ENCODE measurements at regions not wholly inside any gene's neighbourhood (a gene's known extent, or its start where the extent isn't known, plus 50 kb on each side); places are given as distances from the start of the nearest gene placed in this dataset.

DNA sequence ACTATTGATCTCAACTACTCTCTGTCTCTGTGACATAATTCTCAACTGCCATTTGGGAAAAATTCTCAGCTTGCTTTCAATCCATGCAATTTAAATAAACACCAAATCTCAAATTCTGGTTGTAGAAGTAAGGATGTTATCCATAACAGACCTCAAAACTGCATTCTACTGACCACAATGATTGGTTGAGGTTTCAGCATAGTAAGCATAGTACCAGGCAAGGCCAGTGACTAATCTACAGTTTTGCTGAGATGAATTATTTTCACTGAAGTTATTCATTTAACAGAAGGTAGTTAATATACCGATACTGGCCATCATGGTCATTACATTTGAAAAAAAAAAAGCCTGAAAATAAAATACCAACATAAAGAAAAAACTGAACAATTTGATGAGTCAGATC lies 488.0 kb upstream of the CDH18 start:
- ChIA-PET POLR2A (no interaction called here), CTCF (ENCODE audit: low intra/inter-chr PET ratio, low total read pairs) (no interaction called here)
- no peak overlapping the region for H3K4me3 ChIP-seq (replicated peaks in 1 of 3; ENCODE audit: insufficient read depth in 1 of 3, low read depth in 2 of 3, low read length in 3 of 3)
- H3K9me3 ChIP-seq (ENCODE audit: low read length): peaks cover 22% of the 10 kb centered on the region
- no peaks in the 10 kb centered on the region; a peak in 1 of 5 replicates for H3K27me3 ChIP-seq (ENCODE audit: control insufficient read depth in 1 of 2, insufficient read depth in 2 of 2, low read length in 2 of 2)
- H3K9ac ChIP-seq (ENCODE audit: insufficient read depth, low read depth, low read length): no peak overlapping the region
- no TSS peak for BruUV-seq (replicated peaks)
- no peaks in the 10 kb centered on the region for H3K36me3 ChIP-seq (replicated peaks in 1 of 2; ENCODE audit: control insufficient read depth in 1 of 2, insufficient read depth in 2 of 2, low read length in 2 of 2)
- DNase-seq (ENCODE audit: low spot score) (no peak), ATAC-seq (no peak), FAIRE-seq (no peak)
- in situ Hi-C loops (cut with HindIII; ENCODE audit: extremely low pct_ligation_motif_present, low pct_unique_long_range_greater_than_20kb): no loop called here
- no peaks in the 10 kb centered on the region for H4K20me1 ChIP-seq (ENCODE audit: insufficient read depth, low read length)
- no peak overlapping the region for H3K27ac ChIP-seq (ENCODE audit: extremely low read length, insufficient read depth, low read length)
- no peak overlapping the region for H3K4me2 ChIP-seq (ENCODE audit: low read depth, low read length)
- no peaks in the 10 kb centered on the region for H3K79me2 ChIP-seq (ENCODE audit: insufficient read depth, low read length)
- WGBS (ENCODE audit: low lambda C conversion rate): 0% methylated on average over 1 of the region's 1 CpG
- no peak overlapping the region for H2AFZ ChIP-seq (ENCODE audit: low read length)
- intact Hi-C loops (cut with micrococcal nuclease; ENCODE audit: unreplicated experiment): no loop called here
- TF ChIP-seq ZNF546 (CRISPR knock-in tag; conservative IDR thresholded peaks at IDR 0.05) (no peak), CBX5 (CRISPR knock-in tag; IDR thresholded peaks at IDR 0.05; ENCODE audit: borderline replicate concordance) (no peak), ZFYVE20 (CRISPR knock-in tag; IDR thresholded peaks at IDR 0.05; ENCODE audit: borderline replicate concordance, low read depth) (no peak), MIER2 (CRISPR knock-in tag; IDR thresholded peaks at IDR 0.05) (no peak), GABPB1 (CRISPR knock-in tag; IDR thresholded peaks at IDR 0.05) (no peak), MXD4 (CRISPR knock-in tag; IDR thresholded peaks at IDR 0.05) (no peak), ZFP41 (CRISPR knock-in tag; IDR thresholded peaks at IDR 0.05; ENCODE audit: borderline replicate concordance) (no peak), HNF4A (CRISPR knock-in tag; IDR thresholded peaks at IDR 0.05) (no peak), SKI (IDR thresholded peaks at IDR 0.05; ENCODE audit: partially characterized antibody) (no peak), RXRA (CRISPR knock-in tag; IDR thresholded peaks at IDR 0.05) (no peak), ZFP1 (CRISPR knock-in tag; IDR thresholded peaks at IDR 0.05) (no peak), EED (CRISPR knock-in tag; IDR thresholded peaks at IDR 0.05) (no peak), IKZF4 (CRISPR knock-in tag; IDR thresholded peaks at IDR 0.05; ENCODE audit: borderline replicate concordance, low read depth, not compliant biosample characterization) (no peak), SALL1 (CRISPR knock-in tag; IDR thresholded peaks at IDR 0.05) (no peak), ATF3 (CRISPR knock-in tag; IDR thresholded peaks at IDR 0.05) (no peak), PHF8 (CRISPR knock-in tag; IDR thresholded peaks at IDR 0.05) (no peak), XBP1 (CRISPR knock-in tag; IDR thresholded peaks at IDR 0.05) (no peak)
- TF ChIP-seq, protein P1, sequence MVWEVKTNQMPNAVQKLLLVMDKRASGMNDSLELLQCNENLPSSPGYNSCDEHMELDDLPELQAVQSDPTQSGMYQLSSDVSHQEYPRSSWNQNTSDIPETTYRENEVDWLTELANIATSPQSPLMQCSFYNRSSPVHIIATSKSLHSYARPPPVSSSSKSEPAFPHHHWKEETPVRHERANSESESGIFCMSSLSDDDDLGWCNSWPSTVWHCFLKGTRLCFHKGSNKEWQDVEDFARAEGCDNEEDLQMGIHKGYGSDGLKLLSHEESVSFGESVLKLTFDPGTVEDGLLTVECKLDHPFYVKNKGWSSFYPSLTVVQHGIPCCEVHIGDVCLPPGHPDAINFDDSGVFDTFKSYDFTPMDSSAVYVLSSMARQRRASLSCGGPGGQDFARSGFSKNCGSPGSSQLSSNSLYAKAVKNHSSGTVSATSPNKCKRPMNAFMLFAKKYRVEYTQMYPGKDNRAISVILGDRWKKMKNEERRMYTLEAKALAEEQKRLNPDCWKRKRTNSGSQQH (CRISPR knock-in tag; IDR thresholded peaks at IDR 0.05; ENCODE audit: low read depth): no peak
- TF ChIP-seq, protein P2, sequence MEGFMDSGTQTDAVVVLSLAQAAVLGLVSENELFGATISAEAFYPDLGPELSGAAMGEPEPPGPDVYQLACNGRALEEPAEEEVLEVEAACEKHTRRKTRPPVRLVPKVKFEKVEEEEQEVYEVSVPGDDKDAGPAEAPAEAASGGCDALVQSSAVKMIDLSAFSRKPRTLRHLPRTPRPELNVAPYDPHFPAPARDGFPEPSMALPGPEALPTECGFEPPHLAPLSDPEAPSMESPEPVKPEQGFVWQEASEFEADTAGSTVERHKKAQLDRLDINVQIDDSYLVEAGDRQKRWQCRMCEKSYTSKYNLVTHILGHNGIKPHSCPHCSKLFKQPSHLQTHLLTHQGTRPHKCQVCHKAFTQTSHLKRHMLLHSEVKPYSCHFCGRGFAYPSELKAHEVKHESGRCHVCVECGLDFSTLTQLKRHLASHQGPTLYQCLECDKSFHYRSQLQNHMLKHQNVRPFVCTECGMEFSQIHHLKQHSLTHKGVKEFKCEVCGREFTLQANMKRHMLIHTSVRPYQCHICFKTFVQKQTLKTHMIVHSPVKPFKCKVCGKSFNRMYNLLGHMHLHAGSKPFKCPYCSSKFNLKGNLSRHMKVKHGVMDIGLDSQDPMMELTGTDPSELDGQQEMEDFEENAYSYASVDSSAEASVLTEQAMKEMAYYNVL (CRISPR knock-in tag; IDR thresholded peaks at IDR 0.05; ENCODE audit: borderline replicate concordance): no peak
- TF ChIP-seq, protein P3, sequence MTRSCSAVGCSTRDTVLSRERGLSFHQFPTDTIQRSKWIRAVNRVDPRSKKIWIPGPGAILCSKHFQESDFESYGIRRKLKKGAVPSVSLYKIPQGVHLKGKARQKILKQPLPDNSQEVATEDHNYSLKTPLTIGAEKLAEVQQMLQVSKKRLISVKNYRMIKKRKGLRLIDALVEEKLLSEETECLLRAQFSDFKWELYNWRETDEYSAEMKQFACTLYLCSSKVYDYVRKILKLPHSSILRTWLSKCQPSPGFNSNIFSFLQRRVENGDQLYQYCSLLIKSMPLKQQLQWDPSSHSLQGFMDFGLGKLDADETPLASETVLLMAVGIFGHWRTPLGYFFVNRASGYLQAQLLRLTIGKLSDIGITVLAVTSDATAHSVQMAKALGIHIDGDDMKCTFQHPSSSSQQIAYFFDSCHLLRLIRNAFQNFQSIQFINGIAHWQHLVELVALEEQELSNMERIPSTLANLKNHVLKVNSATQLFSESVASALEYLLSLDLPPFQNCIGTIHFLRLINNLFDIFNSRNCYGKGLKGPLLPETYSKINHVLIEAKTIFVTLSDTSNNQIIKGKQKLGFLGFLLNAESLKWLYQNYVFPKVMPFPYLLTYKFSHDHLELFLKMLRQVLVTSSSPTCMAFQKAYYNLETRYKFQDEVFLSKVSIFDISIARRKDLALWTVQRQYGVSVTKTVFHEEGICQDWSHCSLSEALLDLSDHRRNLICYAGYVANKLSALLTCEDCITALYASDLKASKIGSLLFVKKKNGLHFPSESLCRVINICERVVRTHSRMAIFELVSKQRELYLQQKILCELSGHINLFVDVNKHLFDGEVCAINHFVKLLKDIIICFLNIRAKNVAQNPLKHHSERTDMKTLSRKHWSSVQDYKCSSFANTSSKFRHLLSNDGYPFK (CRISPR knock-in tag; IDR thresholded peaks at IDR 0.05; ENCODE audit: borderline replicate concordance): no peak
- H3K4me1 ChIP-seq (ENCODE audit: insufficient read depth, low read length): no peaks in the 10 kb centered on the region
